GM21390 (cell line): ENCODE measurements at regions not wholly inside any gene's neighbourhood (a gene's known extent, or its start where the extent isn't known, plus 50 kb on each side); places are given as distances from the start of the nearest gene placed in this dataset.

Experiments
- ATAC-seq: cut with Tn5 transposase; IDR thresholded peaks from one replicate; pipeline ENCODE4 v1.9.1; 2021; ENCODE audit not compliant: unreplicated experiment

DNA sequence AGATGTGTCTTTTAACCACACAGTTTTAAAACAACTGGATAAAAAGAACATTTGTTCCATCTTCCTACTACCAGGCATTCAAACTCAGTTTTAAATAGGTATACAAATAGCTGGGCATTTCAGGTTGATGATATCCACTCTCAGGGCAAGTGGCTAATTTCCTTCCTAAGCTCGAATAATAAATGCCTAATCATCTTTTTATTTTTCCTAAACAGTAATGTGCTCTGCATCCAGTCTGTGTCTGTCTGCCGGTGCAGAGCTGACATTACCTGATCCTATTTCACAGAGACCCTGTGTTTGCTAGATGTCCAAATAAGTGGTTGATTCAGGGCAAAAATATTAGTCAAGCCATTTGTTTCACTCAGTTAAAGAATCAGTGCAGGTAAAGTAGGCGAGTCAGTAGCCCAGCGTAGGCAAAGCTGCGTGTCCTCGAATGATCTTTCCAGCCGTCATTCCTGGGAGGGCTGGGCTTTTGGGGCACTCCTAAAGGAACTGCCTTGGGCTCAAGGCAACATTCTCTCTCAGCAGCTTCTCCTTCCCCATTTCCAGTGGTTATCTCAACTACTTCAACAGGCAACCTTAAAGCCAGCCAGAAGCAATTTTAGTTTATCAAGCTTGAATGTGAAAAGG, 74.2 kb upstream of the BMP2 start:
- no peak for ATAC-seq

- ATAC-seq = no peak
These were observed 74.8 kb upstream of the BMP2 start for GRCh38 chr20:6692566-6693173.

GRCh38 chr20:6691516-6691915, 76.0 kb upstream of the BMP2 start:
- no peak for ATAC-seq

DNA sequence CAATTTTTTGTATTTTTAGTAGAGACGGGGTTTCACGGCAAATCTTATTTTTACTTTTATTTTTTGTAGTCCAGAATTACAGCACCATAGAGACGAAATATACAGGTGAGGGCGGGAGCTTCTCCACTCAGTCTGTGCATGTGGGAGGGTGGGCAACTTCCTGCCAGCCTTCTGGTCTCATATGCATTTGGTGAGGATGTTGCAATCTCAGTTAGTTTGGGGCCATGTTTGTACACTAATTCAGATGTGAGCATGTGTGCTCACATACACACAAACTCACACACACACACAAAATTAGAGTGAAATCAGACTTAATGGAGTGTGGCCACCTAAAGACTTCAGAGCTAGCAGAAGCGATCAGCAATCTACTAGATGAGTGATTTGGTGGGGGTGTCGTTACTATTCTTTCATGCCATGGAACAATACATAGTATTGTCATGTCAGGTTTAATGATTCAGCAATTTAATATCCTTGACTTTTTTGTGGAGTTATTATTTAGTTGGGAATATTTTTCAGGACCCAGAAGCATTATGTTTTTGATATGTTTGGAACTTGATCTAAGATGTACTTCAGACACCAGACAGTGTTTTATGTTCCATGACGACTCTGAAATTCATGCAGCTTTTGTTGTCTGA, 78.0 kb upstream of the BMP2 start:
- ATAC-seq = no peak

GRCh38 chr20:6686171-6686570, 81.3 kb upstream of the BMP2 start:
- no peak for ATAC-seq

DNA sequence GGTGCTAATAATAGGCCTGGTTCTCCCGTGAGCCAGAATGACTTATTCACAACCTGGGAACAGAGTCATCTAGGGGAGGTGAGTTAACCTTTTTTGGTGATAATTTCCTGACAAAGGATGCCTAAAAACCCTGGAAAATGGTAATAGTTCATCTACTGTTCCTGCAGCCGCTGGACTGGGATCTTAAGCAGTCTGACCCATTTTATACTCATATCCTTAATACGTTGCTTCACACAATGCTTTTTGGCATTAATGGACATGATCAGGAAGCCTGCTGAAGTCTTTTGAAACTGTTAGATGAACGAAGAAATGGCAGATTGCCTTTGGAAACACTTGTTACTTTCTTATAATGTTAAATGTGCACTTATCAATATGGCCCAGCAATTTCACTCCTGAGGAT, 81.9 kb upstream of the BMP2 start:
- ATAC-seq = no peak

DNA sequence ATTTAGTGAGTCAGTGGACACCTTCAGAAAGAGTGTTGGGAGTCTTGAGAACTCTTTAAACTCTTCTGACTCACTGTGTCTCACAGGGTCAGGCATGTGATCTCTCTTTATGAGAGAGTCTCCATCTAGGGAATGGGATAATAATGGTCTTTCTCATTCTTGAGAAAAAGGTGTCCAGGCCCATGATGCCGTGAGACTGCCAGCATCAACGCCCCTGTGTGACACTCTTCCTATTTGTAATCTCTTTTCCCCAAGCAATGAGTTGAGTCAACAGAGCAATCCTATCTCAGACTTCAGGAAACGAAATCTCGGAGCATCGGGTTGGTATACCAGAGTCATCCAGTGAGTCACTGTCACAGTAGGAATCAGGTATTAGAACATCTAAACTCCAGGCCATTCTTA, 82.3 kb upstream of the BMP2 start:
- ATAC-seq = no peak

DNA sequence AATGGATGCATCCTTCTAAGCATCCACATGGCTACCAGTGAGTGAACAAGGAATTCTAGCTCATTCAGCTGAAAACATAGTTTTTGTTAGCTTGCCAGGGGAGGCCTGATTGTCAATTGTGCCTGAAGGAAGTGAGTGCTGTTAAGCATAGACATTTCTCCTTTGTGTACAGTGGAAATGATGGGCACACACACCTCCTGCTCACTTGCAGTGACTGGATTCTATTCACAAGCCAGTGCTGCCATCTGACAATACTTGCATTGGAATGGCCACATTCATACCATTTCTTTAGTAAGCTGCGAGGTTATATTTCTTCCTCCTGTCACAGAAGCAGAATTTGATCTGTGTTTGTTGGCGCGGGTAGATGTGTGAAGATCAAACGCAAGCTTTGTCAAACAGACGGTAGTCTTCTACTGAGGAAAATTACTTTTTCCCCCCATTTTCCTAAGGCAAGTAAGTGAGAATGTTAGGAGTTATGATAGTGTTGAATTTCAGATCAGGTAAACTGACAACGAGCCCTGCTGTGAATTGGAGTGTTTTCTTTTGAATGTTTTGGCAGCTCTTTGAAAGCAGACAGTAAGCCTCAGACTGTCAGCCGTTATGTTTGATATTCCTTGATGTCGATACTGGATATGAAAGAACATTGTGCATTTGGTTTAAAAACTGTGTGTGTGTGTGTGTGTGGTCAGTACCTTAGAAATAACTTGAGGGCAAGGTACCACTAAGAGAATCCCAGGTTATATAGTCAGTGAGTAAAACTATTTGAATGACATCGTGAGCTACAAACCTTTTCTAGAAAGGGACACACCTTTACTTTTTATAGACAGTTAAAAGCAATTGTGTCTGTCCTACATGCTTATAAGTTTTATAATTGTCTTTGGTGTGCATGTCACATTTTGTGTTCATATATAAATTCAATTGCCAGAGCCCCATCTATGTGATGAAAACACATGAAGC, 84.2 kb upstream of the BMP2 start:
- no peak for ATAC-seq

- ATAC-seq = no peak
These were observed 86.6 kb upstream of the BMP2 start for GRCh38 chr20:6680854-6681253.

GRCh38 chr20:6680441-6680840, 87.0 kb upstream of the BMP2 start:
- no peak for ATAC-seq

GRCh38 chr20:6679086-6679485, 88.4 kb upstream of the BMP2 start:
- no peak for ATAC-seq

- no peak for ATAC-seq
These were observed 89.4 kb upstream of the BMP2 start for GRCh38 chr20:6678101-6678500.

DNA sequence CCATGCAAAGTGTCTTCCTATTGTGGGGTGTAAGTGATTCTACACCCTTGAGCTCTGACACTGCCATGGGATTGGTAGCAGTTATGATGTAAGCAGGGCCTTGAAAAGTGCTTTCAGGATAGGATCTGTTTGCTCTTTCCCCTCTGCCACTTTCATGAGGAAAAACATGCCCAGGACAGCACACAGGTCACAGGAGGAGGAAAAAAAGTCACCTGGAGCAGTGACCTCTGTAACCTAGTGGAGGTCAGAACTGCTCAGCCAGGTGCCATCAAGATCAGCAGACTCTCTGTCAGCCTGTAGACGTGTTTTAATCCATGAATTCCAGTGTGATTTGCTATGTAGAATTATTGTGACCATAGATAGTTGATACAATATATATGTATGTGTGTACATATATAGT, 92.7 kb upstream of the BMP2 start:
- no peak for ATAC-seq

- ATAC-seq = no peak
These were observed 94.4 kb upstream of the BMP2 start for GRCh38 chr20:6673071-6673470.

DNA sequence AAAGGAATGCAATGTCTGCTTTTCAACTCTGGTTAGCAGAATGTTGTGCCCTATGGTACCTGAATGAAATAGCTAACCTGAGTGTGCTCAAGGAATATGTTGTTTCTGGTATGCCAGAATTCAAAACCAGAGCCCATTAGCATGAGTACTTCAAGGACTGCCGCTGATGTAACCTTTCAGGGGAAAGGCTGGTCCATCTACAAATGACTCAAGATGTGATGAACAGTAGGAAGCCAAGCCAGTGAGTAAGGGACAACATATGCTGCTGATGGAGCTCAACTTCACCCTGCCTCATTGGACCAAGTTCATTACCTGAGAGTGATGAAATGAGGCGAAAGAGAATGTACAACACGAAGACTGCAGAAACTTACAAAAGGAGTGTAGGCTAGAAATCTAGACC, 95.7 kb upstream of the BMP2 start:
- ATAC-seq = no peak

DNA sequence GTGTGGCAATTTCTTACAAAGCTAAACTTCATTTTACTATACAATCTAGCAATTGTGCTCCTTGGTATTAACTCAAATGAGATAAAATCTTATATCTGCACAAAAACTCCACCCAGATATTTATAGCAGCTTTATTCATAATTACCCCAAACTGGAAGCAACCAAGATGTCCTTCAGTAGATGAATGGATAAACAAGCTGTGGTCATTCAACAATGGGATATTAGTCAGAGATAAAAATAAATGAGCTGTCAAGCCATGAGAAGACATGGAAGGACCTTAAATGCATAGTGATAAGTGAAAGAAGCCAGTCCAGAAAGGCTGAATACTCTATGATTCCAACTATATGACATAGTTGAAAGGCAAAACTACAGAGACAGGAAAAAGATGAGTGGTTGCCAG, 98.9 kb upstream of the BMP2 start:
- no peak for ATAC-seq

GRCh38 chr20:6665621-6666355, 101.7 kb upstream of the BMP2 start:
- ATAC-seq = no peak

DNA sequence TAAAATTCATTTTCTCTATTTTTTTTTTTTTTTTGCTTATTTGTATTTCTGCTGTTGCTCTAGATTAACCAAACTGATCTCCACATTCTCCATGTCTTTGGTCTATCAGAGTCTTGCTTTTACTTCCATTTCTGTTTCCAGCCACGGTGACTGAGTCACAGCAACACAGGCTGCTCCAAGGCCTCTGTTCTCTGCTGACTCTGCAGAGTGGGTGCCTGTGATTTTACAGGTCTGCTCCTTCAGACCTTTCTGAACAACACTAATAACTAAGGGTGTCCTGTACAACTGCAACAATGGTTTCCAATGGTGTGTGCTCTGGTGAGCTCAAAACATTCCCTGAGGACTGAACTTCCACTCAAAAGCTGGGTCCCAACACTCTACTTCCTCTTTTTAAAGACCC, 102.3 kb upstream of the BMP2 start:
- no peak for ATAC-seq

DNA sequence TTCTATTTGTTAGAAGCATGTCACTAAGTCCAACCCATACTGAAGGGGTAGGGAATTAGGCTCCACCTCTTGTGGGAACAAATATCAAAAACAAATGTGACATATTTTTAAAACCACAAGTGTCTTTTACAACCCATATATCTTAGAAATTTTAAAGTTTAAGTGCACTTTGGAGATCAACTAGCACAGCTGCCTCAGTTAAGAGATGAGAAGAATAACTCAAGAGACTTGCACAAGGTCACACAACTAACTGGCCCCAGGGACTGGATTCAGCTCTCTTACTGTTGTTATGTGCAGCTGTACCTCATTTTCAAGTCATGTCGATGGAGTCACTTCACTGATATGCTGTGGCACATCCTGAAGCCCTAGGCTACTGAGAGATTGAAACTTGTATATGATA, 102.9 kb upstream of the BMP2 start:
- no peak for ATAC-seq

DNA sequence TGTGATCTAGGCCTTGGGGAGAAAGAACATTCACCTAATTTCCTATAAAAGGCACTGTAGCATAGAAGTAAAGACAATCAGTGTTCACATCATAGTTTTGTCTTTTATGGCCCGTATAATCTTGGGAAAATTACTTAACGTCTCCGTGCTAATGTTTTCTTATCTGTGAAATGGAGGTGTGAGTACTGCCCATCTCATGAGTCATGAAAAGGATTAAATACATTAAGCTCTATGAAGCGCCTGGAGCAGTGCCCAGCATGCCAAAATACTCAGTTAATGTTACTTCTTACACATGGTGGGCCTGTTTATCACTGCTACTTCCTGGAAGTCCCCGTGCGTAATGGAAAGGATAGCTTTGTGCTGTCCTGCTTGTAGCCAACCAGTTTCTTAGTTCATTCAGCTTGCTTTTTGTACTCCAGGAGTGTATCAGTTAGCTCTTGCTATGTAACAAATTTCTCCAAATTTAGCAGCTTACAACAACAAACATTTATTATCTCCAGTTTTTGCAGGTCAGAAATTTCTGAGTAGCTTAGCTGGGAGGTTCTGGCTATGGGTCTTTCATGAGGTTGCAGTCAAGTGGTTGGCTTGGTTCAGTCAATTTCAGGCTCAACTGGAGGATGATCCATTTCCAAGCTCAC, 103.6 kb upstream of the BMP2 start:
- no peak for ATAC-seq
